ENCODE measurements at regions not wholly inside any gene's neighbourhood (a gene's known extent, or its start where the extent isn't known, plus 50 kb on each side); places are given as distances from the start of the nearest gene placed in this dataset.
"Not testable (repeated sequence)": the region's sequence is repeated elsewhere in the genome, so short reads cannot be mapped to it uniquely, and the experiment has no call there.

DNA sequence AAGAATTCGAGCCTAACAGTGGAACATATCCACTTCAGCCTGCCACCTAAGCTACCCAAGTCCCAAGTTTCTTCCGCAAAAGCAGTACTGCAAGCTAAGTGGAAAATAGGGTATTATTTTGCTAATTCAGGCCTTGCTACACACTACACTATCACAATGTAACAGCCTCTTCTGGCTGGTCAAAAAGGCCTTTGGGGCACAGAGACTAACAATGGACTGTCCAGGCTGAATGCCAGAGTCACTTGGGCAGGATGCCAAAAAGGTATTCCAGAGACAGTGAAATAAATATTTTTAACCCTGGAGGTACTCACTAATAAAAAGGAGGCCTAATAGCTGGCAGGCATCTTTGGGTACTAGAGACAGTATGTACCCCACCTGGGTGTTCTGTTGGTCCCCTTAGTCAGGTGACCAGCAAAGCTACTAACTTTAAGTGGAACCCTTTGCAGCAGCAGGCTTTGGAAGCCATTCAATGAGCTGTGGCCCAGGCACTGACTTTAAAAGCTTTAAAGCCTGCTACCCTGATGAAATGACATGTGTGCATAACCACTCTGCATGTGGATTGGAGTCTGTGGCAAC is 692.1 kb downstream of the HTR1B start:
- ATAC-seq, result no peak
- ChIA-PET CTCF (no interaction called here), POLR2A (no interaction called here)
- Mint-ChIP-seq H3K27me3 (ENCODE audit: low read depth) (no peaks in the 10 kb centered on the region), H3K36me3 (ENCODE audit: low read depth) (no peaks in the 10 kb centered on the region), H3K4me3 (no peak overlapping the region), H3K9me3 (ENCODE audit: insufficient read depth) (no peaks in the 10 kb centered on the region), H3K27ac (no peak overlapping the region), H3K4me1 (ENCODE audit: low read depth) (no peaks in the 10 kb centered on the region)
- DNase-seq, result no peak

- Mint-ChIP-seq H3K27me3 (ENCODE audit: low read depth) (no peaks in the 10 kb centered on the region), H3K4me1 (ENCODE audit: low read depth) (no peaks in the 10 kb centered on the region), H3K9me3 (ENCODE audit: insufficient read depth) (no peaks in the 10 kb centered on the region), H3K36me3 (ENCODE audit: low read depth) (no peaks in the 10 kb centered on the region), H3K27ac (no peak overlapping the region), H3K4me3 (no peak overlapping the region)
- ChIA-PET CTCF (no interaction called here), POLR2A (no interaction called here)
- ATAC-seq (no peak), DNase-seq (no peak)
Measured at GRCh38 chr6:76770281-76770680, 693.0 kb downstream of the HTR1B start.

DNA sequence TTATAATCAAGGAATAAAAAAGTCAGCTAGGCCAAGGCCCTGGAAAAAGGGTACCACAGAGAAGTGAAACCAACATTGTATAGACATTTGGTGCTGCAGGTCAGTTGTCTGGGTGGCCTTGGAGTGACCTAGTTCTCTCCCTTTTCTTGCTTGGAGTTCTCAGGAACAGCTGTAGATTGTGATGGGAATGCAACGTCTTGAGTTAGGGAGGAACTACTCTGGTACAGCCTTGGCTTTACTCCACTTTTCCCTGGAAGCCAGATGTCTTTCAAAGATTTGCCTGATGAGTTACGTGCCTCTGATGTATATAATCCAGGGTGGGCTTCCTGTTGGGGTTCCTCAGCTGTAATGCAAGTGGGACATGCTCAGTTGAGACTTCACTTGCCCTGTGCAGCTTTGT is 694.7 kb downstream of the HTR1B start:
- DNase-seq, result no peak
- ChIA-PET CTCF (no interaction called here), POLR2A (no interaction called here)
- no peak overlapping the region for H3K27ac Mint-ChIP-seq
- no peaks in the 10 kb centered on the region for H3K4me1 Mint-ChIP-seq (ENCODE audit: low read depth)
- no peak for ATAC-seq
- H3K9me3 Mint-ChIP-seq (ENCODE audit: insufficient read depth), result no peaks in the 10 kb centered on the region
- no peaks in the 10 kb centered on the region for H3K27me3 Mint-ChIP-seq (ENCODE audit: low read depth)
- H3K4me3 Mint-ChIP-seq, result no peak overlapping the region
- H3K36me3 Mint-ChIP-seq (ENCODE audit: low read depth), result no peaks in the 10 kb centered on the region

- no peak overlapping the region for H3K27ac Mint-ChIP-seq
- no peaks in the 10 kb centered on the region for H3K9me3 Mint-ChIP-seq (ENCODE audit: insufficient read depth)
- ChIA-PET CTCF (no interaction called here), POLR2A (no interaction called here)
- no peaks in the 10 kb centered on the region for H3K27me3 Mint-ChIP-seq (ENCODE audit: low read depth)
- no peaks in the 10 kb centered on the region for H3K36me3 Mint-ChIP-seq (ENCODE audit: low read depth)
- no peaks in the 10 kb centered on the region for H3K4me1 Mint-ChIP-seq (ENCODE audit: low read depth)
- H3K4me3 Mint-ChIP-seq, result no peak overlapping the region
- DNase-seq (no peak), ATAC-seq (no peak)
Measured at GRCh38 chr6:76764057-76764456, 691.6 kb upstream of the IMPG1 start.

GRCh38 chr6:76752841-76753240 is 680.4 kb upstream of the IMPG1 start:
- no peak overlapping the region for H3K4me3 Mint-ChIP-seq
- DNase-seq, result no peak
- no peaks in the 10 kb centered on the region for H3K4me1 Mint-ChIP-seq (ENCODE audit: low read depth)
- no peak overlapping the region for H3K27ac Mint-ChIP-seq
- H3K36me3 Mint-ChIP-seq (ENCODE audit: low read depth), result no peaks in the 10 kb centered on the region
- H3K27me3 Mint-ChIP-seq (ENCODE audit: low read depth), result no peaks in the 10 kb centered on the region
- H3K9me3 Mint-ChIP-seq (ENCODE audit: insufficient read depth), result no peaks in the 10 kb centered on the region
- ChIA-PET POLR2A (no interaction called here), CTCF (no interaction called here)
- ATAC-seq, result no peak

DNA sequence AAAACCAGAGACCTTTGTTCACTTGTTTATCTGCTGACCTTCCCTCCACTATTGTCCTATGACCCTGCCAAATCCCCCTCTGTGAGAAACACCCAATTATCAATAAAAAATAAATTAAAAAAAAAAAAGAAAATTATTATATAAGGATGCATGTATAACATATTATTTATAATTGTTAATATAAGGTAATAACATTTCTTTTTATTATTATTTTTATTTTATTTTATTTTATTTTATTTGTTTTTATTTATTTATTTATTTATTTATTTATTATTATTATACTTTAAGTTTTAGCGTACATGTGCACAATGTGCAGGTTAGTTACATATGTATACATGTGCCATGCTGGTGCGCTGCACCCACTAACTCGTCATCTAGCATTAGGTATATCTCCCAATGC is 672.9 kb upstream of the IMPG1 start:
- H3K4me3 Mint-ChIP-seq; H3K36me3 Mint-ChIP-seq (ENCODE audit: low read depth); POLR2A ChIA-PET; CTCF ChIA-PET; H3K27ac Mint-ChIP-seq; H3K4me1 Mint-ChIP-seq (ENCODE audit: low read depth); DNase-seq; ATAC-seq; H3K27me3 Mint-ChIP-seq (ENCODE audit: low read depth); H3K9me3 Mint-ChIP-seq (ENCODE audit: insufficient read depth): not testable (repeated sequence)

GRCh38 chr6:76744151-76744720 is 671.8 kb upstream of the IMPG1 start:
- H3K27ac Mint-ChIP-seq; H3K4me1 Mint-ChIP-seq (ENCODE audit: low read depth); H3K27me3 Mint-ChIP-seq (ENCODE audit: low read depth); H3K4me3 Mint-ChIP-seq; ATAC-seq; H3K9me3 Mint-ChIP-seq (ENCODE audit: insufficient read depth); DNase-seq; POLR2A ChIA-PET; CTCF ChIA-PET; H3K36me3 Mint-ChIP-seq (ENCODE audit: low read depth): not testable (repeated sequence)

- H3K9me3 Mint-ChIP-seq (ENCODE audit: insufficient read depth), result peaks cover 6% of the 10 kb centered on the region
- ChIA-PET CTCF (no interaction called here), POLR2A (no interaction called here)
- H3K4me1 Mint-ChIP-seq (ENCODE audit: low read depth), result no peaks in the 10 kb centered on the region
- no peak overlapping the region for H3K27ac Mint-ChIP-seq
- no peak overlapping the region for H3K4me3 Mint-ChIP-seq
- DNase-seq (no peak), ATAC-seq (no peak)
- no peaks in the 10 kb centered on the region for H3K36me3 Mint-ChIP-seq (ENCODE audit: low read depth)
- H3K27me3 Mint-ChIP-seq (ENCODE audit: low read depth), result no peaks in the 10 kb centered on the region
Measured at GRCh38 chr6:76742919-76743318, 670.5 kb upstream of the IMPG1 start.

- H3K9me3 Mint-ChIP-seq (ENCODE audit: insufficient read depth), result no peaks in the 10 kb centered on the region
- ChIA-PET CTCF (no interaction called here), POLR2A (no interaction called here)
- ATAC-seq (no peak), DNase-seq (no peak)
- no peaks in the 10 kb centered on the region for H3K4me1 Mint-ChIP-seq (ENCODE audit: low read depth)
- no peaks in the 10 kb centered on the region for H3K36me3 Mint-ChIP-seq (ENCODE audit: low read depth)
- H3K27me3 Mint-ChIP-seq (ENCODE audit: low read depth), result no peaks in the 10 kb centered on the region
- no peak overlapping the region for H3K4me3 Mint-ChIP-seq
- no peak overlapping the region for H3K27ac Mint-ChIP-seq
Measured at GRCh38 chr6:76719449-76719848, 647.0 kb upstream of the IMPG1 start.

DNA sequence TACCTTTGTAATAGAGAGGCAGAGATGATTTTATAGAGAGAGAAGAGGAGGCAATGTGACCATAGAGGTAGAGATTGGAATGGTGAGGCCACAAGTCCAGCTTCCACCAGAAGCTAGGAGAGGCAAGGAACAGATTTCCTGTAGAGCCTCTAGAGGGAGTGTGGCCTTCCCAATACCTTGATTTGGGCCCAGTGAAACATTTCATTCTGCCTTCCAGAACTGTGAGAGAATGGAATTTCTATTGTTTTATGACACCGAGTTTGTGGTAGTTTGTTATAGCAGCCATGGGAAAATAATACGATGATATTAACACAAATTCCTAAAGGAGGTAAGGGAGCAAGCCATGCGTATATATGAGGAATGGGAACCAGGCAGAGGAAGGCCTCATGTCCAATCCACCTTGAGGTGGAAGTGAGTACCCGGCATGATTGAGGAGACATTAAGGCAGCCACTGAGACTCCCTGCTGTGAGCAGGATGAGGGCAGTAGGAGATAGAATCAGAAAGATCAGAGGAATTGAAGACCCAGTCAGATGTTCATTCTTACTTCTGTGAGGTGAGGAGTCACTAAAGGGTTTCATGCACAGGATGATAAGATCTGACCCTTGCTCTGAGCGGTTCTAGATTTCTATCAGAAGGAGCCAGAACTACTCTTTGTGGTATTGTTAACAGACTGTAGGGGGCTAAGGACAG is 636.3 kb upstream of the IMPG1 start:
- no peak for DNase-seq
- no peaks in the 10 kb centered on the region for H3K36me3 Mint-ChIP-seq (ENCODE audit: low read depth)
- ATAC-seq, result no peak
- no peaks in the 10 kb centered on the region for H3K9me3 Mint-ChIP-seq (ENCODE audit: insufficient read depth)
- CTCF ChIA-PET, result no interaction called here
- no peak overlapping the region for H3K27ac Mint-ChIP-seq
- POLR2A ChIA-PET, result no interaction called here
- H3K4me3 Mint-ChIP-seq, result no peak overlapping the region
- H3K27me3 Mint-ChIP-seq (ENCODE audit: low read depth), result no peaks in the 10 kb centered on the region
- H3K4me1 Mint-ChIP-seq (ENCODE audit: low read depth), result no peaks in the 10 kb centered on the region

DNA sequence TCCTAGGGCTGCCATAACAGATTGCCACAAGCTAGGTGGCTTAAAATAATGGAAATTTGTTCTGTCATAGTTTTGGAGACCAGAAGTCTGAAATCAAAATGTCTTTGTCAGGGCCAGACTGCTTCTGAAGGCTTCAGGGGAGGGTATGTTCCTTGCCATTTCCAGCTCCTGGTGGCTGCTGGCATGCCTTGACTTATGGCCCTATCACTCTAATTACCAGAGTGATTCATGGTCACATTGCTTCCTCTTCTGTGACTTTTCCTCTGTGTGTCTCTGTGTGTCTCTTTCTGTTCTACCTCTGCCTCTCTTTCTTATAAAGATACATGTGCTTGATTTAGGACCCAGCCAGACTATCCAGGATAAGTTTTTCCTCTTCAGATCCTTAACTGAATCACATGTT is 635.2 kb upstream of the IMPG1 start:
- ATAC-seq (no peak), DNase-seq (no peak)
- Mint-ChIP-seq H3K4me3 (no peak overlapping the region), H3K27me3 (ENCODE audit: low read depth) (no peaks in the 10 kb centered on the region), H3K4me1 (ENCODE audit: low read depth) (no peaks in the 10 kb centered on the region), H3K36me3 (ENCODE audit: low read depth) (no peaks in the 10 kb centered on the region), H3K9me3 (ENCODE audit: insufficient read depth) (no peaks in the 10 kb centered on the region), H3K27ac (no peak overlapping the region)
- CTCF ChIA-PET, result no interaction called here
- POLR2A ChIA-PET, result no interaction called here

DNA sequence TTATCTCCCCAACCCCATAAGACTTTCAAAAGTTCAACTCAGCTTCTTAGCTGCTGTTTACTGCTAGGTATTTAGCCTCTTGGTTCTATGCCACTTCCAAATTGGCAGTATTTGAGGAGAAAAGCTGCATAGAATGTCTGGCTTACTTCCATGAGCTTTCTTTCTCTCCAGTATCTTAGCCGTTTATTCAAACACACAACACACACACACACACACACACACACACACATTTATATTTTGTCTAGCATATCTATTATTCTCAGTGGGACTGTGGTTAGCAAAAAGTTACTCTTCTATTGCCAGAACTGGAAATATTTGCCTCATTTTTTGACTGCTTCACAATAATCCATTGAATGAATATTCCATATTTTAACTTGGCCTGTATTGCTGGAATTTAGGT is 634.2 kb upstream of the IMPG1 start:
- no peak overlapping the region for H3K4me3 Mint-ChIP-seq
- no peaks in the 10 kb centered on the region for H3K9me3 Mint-ChIP-seq (ENCODE audit: insufficient read depth)
- ChIA-PET CTCF (no interaction called here), POLR2A (no interaction called here)
- no peaks in the 10 kb centered on the region for H3K27me3 Mint-ChIP-seq (ENCODE audit: low read depth)
- ATAC-seq (no peak), DNase-seq (no peak)
- no peaks in the 10 kb centered on the region for H3K4me1 Mint-ChIP-seq (ENCODE audit: low read depth)
- no peak overlapping the region for H3K27ac Mint-ChIP-seq
- H3K36me3 Mint-ChIP-seq (ENCODE audit: low read depth), result no peaks in the 10 kb centered on the region

GRCh38 chr6:76706086-76706485 is 633.6 kb upstream of the IMPG1 start:
- no peaks in the 10 kb centered on the region for H3K36me3 Mint-ChIP-seq (ENCODE audit: low read depth)
- no peak overlapping the region for H3K27ac Mint-ChIP-seq
- DNase-seq (no peak), ATAC-seq (no peak)
- no peaks in the 10 kb centered on the region for H3K9me3 Mint-ChIP-seq (ENCODE audit: insufficient read depth)
- H3K27me3 Mint-ChIP-seq (ENCODE audit: low read depth), result no peaks in the 10 kb centered on the region
- ChIA-PET POLR2A (interaction anchor here (0.7 kb wide), 1 partner anchor 1532 kb away, joined by 3 read pairs; no protein-coding TSS in a partner anchor), CTCF (no interaction called here)
- H3K4me1 Mint-ChIP-seq (ENCODE audit: low read depth), result no peaks in the 10 kb centered on the region
- no peak overlapping the region for H3K4me3 Mint-ChIP-seq
